ENCODE measurements at regions not wholly inside any gene's neighbourhood (a gene's known extent, or its start where the extent isn't known, plus 50 kb on each side); places are given as distances from the start of the nearest gene placed in this dataset.

DNA sequence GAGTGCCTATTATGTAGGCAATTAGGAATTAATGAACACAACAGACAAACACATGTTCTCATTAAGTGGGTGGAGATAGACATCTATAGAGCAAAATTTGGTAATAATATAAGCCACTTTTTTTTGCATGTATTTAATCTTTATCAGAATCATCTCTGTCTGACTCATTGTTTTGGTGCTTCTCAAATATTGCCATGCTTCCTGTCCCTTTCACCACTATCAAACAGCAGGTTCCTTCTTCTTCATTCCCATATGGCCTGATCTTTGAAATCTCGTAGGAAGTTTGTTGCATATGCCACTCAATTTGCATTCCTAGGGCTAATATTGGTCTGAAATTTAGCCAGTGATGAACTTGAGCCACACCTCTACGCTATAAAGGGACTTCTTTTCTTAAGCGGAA is 128.9 kb upstream of the SPEF2 start:
- H3K4me3 ChIP-seq (replicated peaks; ENCODE audit: low read depth, low read length): no peak overlapping the region
- no peak for DNase-seq (ENCODE audit: extremely low read depth, low read depth)
- TF ChIP-seq CTCF (IDR thresholded peaks at IDR 0.05; ENCODE audit: low read depth, low read length, missing control alignments): no peak

GRCh38 chr5:35488055-35488454 is 129.6 kb upstream of the SPEF2 start:
- no peak for TF ChIP-seq CTCF (IDR thresholded peaks at IDR 0.05; ENCODE audit: low read depth, low read length, missing control alignments)
- no peak for DNase-seq (ENCODE audit: extremely low read depth, low read depth)
- no peak overlapping the region for H3K4me3 ChIP-seq (replicated peaks; ENCODE audit: low read depth, low read length)

DNA sequence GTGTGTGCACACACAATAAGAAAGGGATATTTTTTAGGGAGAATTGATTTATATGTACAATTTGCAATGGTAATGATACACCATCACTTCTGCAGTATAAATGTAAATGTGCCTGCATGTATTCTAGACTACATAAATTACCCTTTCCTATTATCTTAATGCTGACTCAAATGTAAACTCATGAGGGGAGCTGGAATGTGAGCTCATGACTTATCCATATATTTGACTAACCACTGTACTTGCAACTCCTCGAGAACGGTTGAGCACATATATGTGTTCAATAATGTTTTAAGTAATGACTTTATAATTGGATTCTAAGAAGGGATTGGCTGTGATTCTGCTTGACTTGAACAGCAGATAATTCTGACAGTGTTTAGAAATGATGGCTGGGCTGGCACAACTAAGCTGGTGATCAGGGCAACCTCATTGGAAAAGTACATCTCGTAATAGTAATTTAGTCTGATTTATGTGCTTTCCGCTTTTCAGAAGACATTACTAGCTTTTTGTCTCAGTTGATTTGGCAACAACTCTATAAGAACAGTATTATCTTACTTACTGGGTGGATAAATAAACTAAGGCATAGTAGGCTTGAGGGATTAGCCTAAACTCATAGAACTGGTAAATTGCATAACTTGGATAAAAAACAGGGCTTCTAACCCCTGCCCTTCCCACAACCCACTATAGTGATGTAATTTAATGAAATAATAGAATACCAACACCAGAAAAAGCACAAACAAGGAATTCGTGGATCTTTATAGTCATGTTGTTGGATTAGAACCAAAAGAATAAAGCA is 130.2 kb upstream of the SPEF2 start:
- DNase-seq (ENCODE audit: extremely low read depth, low read depth): no peak
- no peak for TF ChIP-seq CTCF (IDR thresholded peaks at IDR 0.05; ENCODE audit: low read depth, low read length, missing control alignments)
- H3K4me3 ChIP-seq (replicated peaks; ENCODE audit: low read depth, low read length): no peak overlapping the region

- no peak overlapping the region for H3K4me3 ChIP-seq (replicated peaks; ENCODE audit: low read depth, low read length)
- no peak for DNase-seq (ENCODE audit: extremely low read depth, low read depth)
- no peak for TF ChIP-seq CTCF (IDR thresholded peaks at IDR 0.05; ENCODE audit: low read depth, low read length, missing control alignments)
These were observed 132.2 kb upstream of the SPEF2 start for GRCh38 chr5:35485487-35485886.

- no peak for TF ChIP-seq CTCF (IDR thresholded peaks at IDR 0.05; ENCODE audit: low read depth, low read length, missing control alignments)
- no peak for DNase-seq (ENCODE audit: extremely low read depth, low read depth)
These were observed 133.4 kb upstream of the SPEF2 start for GRCh38 chr5:35484241-35484640.

GRCh38 chr5:35483780-35484179 is 133.9 kb upstream of the SPEF2 start:
- no peak for DNase-seq (ENCODE audit: extremely low read depth, low read depth)
- no peak for TF ChIP-seq CTCF (IDR thresholded peaks at IDR 0.05; ENCODE audit: low read depth, low read length, missing control alignments)

More at GRCh38 chr5:35484241-35484640, 133.4 kb upstream of the SPEF2 start:
- H3K4me3 ChIP-seq (replicated peaks; ENCODE audit: low read depth, low read length): no peak overlapping the region

DNA sequence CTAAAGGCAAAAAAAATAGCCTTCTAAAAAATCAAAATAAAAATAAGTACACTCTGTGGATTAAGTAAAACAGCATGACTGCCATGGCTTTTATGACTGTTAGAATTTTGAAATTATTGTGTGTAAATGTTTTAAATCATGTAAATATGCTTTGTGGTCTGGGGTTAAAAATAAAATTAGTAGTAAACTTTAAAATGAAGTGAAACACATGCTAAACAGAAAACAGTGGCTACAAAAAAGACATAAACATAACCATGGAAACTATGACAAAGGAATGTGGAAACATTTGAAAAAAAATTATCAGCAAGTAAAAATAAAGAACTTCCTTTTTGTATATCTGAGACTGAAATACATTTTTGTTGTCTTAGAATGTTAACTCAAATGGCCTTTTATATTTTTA is 134.5 kb upstream of the SPEF2 start:
- no peak for DNase-seq (ENCODE audit: extremely low read depth, low read depth)

More at GRCh38 chr5:35483780-35484179, 133.9 kb upstream of the SPEF2 start:
- H3K4me3 ChIP-seq (replicated peaks; ENCODE audit: low read depth, low read length): no peak overlapping the region

More for the DNA sequence above, 134.5 kb upstream of the SPEF2 start:
- no peak overlapping the region for H3K4me3 ChIP-seq (replicated peaks; ENCODE audit: low read depth, low read length)
- TF ChIP-seq CTCF (IDR thresholded peaks at IDR 0.05; ENCODE audit: low read depth, low read length, missing control alignments): no peak

All from HFF-Myc (cell line).